Fibroblast of skin of left quadriceps (primary cell): ENCODE measurements at regions not wholly inside any gene's neighbourhood (a gene's known extent, or its start where the extent isn't known, plus 50 kb on each side); places are given as distances from the start of the nearest gene placed in this dataset.
"Not testable (repeated sequence)": the region's sequence is repeated elsewhere in the genome, so short reads cannot be mapped to it uniquely, and the experiment has no call there.

ENCODE experiments used
- DNase-seq, 2 experiments: peaks; one replicate each; pipeline ENCODE4 v3.0.0-alpha.2; 2013; ENCODE audit warnings: low read depth in 2 of 2

GRCh38 chr5:114822863-114823262, 346.8 kb downstream of the TRIM36 start:
- DNase-seq = no peak

GRCh38 chr5:114822436-114822835, 347.3 kb downstream of the TRIM36 start:
- no peak for DNase-seq

GRCh38 chr5:114790403-114790792, 379.3 kb downstream of the TRIM36 start:
- no peak for DNase-seq

GRCh38 chr5:114789773-114790402, 379.8 kb downstream of the TRIM36 start:
- peak; percentile 3 to 8 for DNase-seq

GRCh38 chr5:114782869-114783268, 386.8 kb downstream of the TRIM36 start:
- no peak for DNase-seq

- DNase-seq = no peak
These were observed 387.5 kb downstream of the TRIM36 start for GRCh38 chr5:114782177-114782576.

GRCh38 chr5:114780290-114780689, 389.4 kb downstream of the TRIM36 start:
- DNase-seq = no peak

GRCh38 chr5:114744406-114744805, 382.5 kb downstream of the KCNN2 start:
- no peak for DNase-seq

- peak; percentile 20 to 23 for DNase-seq
These were observed 372.4 kb downstream of the KCNN2 start for GRCh38 chr5:114734238-114734637.

- no peak for DNase-seq
These were observed 368.1 kb downstream of the KCNN2 start for GRCh38 chr5:114729986-114730385.

- no peak for DNase-seq
These were observed 365.5 kb downstream of the KCNN2 start for GRCh38 chr5:114727358-114727757.

- DNase-seq = no peak
These were observed 364.3 kb downstream of the KCNN2 start for GRCh38 chr5:114726131-114726530.

GRCh38 chr5:114719268-114719667, 357.4 kb downstream of the KCNN2 start:
- DNase-seq = no peak

GRCh38 chr5:114716955-114717354, 355.1 kb downstream of the KCNN2 start:
- no peak for DNase-seq

GRCh38 chr5:114704225-114704893, 342.5 kb downstream of the KCNN2 start:
- DNase-seq = not testable (repeated sequence)

GRCh38 chr5:114702731-114703130, 340.9 kb downstream of the KCNN2 start:
- DNase-seq = no peak

- no peak for DNase-seq
These were observed 340.3 kb downstream of the KCNN2 start for GRCh38 chr5:114702136-114702535.

- no peak for DNase-seq
These were observed 339.0 kb downstream of the KCNN2 start for GRCh38 chr5:114700823-114701222.

- DNase-seq = no peak
These were observed 333.5 kb downstream of the KCNN2 start for GRCh38 chr5:114695292-114695904.

GRCh38 chr5:114686356-114686755, 324.5 kb downstream of the KCNN2 start:
- no peak for DNase-seq

GRCh38 chr5:114678778-114679177, 316.9 kb downstream of the KCNN2 start:
- no peak for DNase-seq

- DNase-seq = no peak
These were observed 303.7 kb downstream of the KCNN2 start for GRCh38 chr5:114665551-114665950.

- DNase-seq = no peak
These were observed 298.9 kb downstream of the KCNN2 start for GRCh38 chr5:114660791-114661190.
